ENCODE measurements at regions not wholly inside any gene's neighbourhood (a gene's known extent, or its start where the extent isn't known, plus 50 kb on each side); places are given as distances from the start of the nearest gene placed in this dataset.

GRCh38 chr4:23700197-23700596, 189.7 kb downstream of the PPARGC1A start:
- TF ChIP-seq, protein P1, sequence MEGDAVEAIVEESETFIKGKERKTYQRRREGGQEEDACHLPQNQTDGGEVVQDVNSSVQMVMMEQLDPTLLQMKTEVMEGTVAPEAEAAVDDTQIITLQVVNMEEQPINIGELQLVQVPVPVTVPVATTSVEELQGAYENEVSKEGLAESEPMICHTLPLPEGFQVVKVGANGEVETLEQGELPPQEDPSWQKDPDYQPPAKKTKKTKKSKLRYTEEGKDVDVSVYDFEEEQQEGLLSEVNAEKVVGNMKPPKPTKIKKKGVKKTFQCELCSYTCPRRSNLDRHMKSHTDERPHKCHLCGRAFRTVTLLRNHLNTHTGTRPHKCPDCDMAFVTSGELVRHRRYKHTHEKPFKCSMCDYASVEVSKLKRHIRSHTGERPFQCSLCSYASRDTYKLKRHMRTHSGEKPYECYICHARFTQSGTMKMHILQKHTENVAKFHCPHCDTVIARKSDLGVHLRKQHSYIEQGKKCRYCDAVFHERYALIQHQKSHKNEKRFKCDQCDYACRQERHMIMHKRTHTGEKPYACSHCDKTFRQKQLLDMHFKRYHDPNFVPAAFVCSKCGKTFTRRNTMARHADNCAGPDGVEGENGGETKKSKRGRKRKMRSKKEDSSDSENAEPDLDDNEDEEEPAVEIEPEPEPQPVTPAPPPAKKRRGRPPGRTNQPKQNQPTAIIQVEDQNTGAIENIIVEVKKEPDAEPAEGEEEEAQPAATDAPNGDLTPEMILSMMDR (IDR thresholded peaks at IDR 0.05) = no peak
- TF ChIP-seq POLR2A (IDR thresholded peaks at IDR 0.05) = no peak
- no peak for TF ChIP-seq POLR2AphosphoS5 (IDR thresholded peaks at IDR 0.05)
- TF ChIP-seq EP300 (IDR thresholded peaks at IDR 0.05; ENCODE audit: low read depth) = no peak

All from transverse colon (tissue), 4 donors.